Muscle of leg (tissue), 3 donors: ENCODE measurements at regions not wholly inside any gene's neighbourhood (a gene's known extent, or its start where the extent isn't known, plus 50 kb on each side); places are given as distances from the start of the nearest gene placed in this dataset.
"Not testable (repeated sequence)": the region's sequence is repeated elsewhere in the genome, so short reads cannot be mapped to it uniquely, and the experiment has no call there.

ENCODE experiments used
- DNase-seq: peaks from one replicate; pipeline ENCODE4 v3.0.0; 2013
- H3K27ac ChIP-seq: one replicate; pipeline ENCODE4 v1.5.1; 2013; ENCODE audit warnings: mild to moderate bottlenecking, low read length, control low read depth
- H3K27me3 ChIP-seq: one replicate; pipeline ENCODE4 v1.6.1; 2013; ENCODE audit warnings: low read length; ENCODE audit not compliant: control insufficient read depth, insufficient read depth
- H3K36me3 ChIP-seq: one replicate; pipeline ENCODE4 v1.6.1; 2013; ENCODE audit warnings: low read length; ENCODE audit not compliant: control insufficient read depth, insufficient read depth
- H3K4me1 ChIP-seq: one replicate; pipeline ENCODE4 v1.6.1; 2013; ENCODE audit warnings: low read length; ENCODE audit not compliant: control insufficient read depth, insufficient read depth
- H3K4me3 ChIP-seq: one replicate; pipeline ENCODE4 v1.5.1; 2013; ENCODE audit warnings: low read length, control low read depth
- H3K9me3 ChIP-seq: replicated peaks from 2 replicates; pipeline ENCODE4 v1.6.1; 2013; ENCODE audit warnings: low read depth, low read length; ENCODE audit not compliant: control insufficient read depth
- WGBS: methylation state at CpG from one replicate; pipeline ENCODE4 v1.1.5; 2013; ENCODE audit warnings: missing lambda C conversion rate; ENCODE audit not compliant: insufficient coverage; 5-methylcytosine and 5-hydroxymethylcytosine counted together

DNA sequence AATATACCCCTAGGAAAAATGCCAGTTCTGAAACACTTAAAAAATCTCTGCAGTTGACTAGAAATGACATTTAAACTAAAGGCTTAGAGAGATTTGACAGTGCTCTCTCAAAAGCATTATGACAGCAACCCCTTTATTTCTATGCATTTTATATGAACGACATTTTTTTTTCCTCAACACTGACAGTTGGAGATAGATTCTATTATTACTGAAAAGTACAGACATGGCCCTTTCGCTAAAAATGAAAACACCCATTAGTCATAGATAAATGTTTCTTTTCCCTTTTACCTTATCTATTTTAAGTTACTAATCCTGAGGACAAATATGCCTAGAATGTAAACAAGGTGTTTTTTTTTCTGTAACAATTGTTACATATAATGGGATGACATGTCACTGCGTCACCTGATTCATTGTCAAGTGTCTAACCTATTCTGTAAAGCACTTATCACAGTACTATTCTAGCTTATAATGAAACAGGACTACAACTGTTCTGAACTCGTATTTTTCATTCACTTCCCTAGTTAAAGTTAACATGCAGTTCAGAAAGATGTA lies 1169.6 kb upstream of the CRIM1 start:
- no peak for DNase-seq

DNA sequence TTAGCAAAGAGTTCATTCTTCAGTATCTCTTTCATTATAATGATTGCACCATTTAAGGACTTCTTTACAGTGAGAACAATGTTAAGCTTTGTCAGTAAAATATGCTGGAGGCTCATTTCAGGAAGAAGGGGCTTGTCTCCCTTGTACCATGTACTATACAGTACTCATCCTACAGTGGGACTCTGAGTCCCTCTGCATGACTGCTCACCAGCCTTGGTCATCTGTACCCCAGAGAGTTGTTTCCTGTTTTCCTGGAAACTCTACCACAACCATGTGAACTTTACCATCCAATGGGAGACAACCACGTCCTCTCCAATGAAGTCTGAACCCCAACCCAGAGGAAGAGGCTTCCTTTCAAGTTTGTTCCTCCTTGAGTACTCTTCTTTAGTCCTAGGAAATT lies 1171.1 kb upstream of the CRIM1 start:
- Histone ChIP-seq H3K36me3 (no peaks in the 10 kb centered on the region), H3K27me3 (no peaks in the 10 kb centered on the region), H3K9me3 (no peaks in the 10 kb centered on the region), H3K4me3 (no peak overlapping the region), H3K4me1 (no peaks in the 10 kb centered on the region), H3K27ac (no peak overlapping the region)
- no peak for DNase-seq
- WGBS: no CpG with 5 or more reads among the region's 1 CpG

More for the DNA sequence above, 1169.6 kb upstream of the CRIM1 start:
- Histone ChIP-seq H3K27me3 (no peaks in the 10 kb centered on the region), H3K9me3 (no peaks in the 10 kb centered on the region), H3K36me3 (no peaks in the 10 kb centered on the region), H3K27ac (no peak overlapping the region), H3K4me3 (no peak overlapping the region), H3K4me1 (no peaks in the 10 kb centered on the region)
- WGBS: no CpG with 5 or more reads among the region's 4 CpGs

DNA sequence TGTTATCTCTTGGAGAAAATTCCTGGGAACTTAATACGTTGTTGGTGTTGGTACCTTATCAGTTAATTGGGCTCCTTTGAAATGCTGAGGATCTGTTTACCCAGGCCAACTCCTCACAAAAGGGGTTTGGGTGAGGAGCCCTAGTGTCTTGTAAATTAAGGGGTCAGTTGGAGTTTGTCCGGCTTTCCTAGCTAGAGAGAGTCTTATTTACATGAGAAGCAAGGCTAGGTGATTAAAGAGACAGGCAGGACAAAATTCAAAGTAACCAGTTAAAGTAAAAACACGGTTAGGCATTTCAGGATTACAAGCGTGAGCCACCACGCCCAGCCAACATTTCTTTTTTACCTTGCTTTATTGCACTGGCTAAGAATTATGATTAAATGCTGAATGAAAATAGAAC lies 1178.9 kb upstream of the CRIM1 start:
- not testable (repeated sequence) for H3K27ac ChIP-seq, H3K4me1 ChIP-seq, H3K9me3 ChIP-seq, H3K4me3 ChIP-seq, H3K36me3 ChIP-seq, DNase-seq, H3K27me3 ChIP-seq
- 0% methylated on average over 2 of the region's 5 CpGs for WGBS

DNA sequence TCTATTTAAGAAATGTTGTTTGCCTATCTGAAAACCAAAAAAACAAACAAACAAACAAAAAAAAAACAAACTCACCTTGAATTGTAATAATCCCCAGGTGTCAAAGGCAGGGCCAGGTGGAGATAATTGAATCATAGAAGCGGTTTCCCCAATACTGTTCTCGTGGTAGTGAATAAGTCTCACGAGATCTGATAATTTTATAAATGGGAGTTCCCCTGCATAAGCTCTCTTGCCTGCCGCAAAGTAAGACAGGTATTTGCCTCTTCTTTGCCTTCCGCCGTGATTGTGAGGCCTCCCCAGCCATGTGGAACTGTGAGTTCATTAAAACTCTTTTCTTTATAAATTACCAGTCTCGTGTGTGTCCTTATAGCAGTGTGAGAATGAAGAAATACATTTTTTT lies 1180.7 kb upstream of the CRIM1 start:
- WGBS: 83% methylated on average over 4 of the region's 7 CpGs
- H3K27me3 ChIP-seq: no peaks in the 10 kb centered on the region
- no peaks in the 10 kb centered on the region for H3K9me3 ChIP-seq
- H3K4me3 ChIP-seq: no peak overlapping the region
- no peaks in the 10 kb centered on the region for H3K36me3 ChIP-seq
- no peak overlapping the region for H3K27ac ChIP-seq
- H3K4me1 ChIP-seq: no peaks in the 10 kb centered on the region
- DNase-seq: no peak

DNA sequence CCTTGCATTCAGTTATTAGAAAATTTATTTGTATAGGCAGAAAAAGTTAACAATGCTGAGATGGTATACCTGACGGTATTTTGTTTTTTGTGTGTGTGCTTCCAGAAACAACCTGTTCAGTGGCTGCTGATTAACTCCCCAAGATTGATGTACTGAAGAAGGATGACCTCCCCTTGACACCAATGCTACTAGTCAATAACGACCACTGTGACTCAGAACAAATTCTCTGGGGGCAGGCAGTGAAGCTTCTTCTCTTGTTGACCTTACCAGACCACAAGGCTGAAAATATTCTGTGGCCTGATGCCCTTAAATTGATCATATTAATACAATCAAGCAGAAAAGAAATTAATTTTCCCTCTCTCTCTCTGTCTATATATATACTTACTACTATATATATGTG lies 1182.9 kb upstream of the CRIM1 start:
- no CpG with 5 or more reads among the region's 2 CpGs for WGBS
- H3K36me3 ChIP-seq: no peaks in the 10 kb centered on the region
- no peak overlapping the region for H3K27ac ChIP-seq
- no peak overlapping the region for H3K4me3 ChIP-seq
- H3K9me3 ChIP-seq: no peaks in the 10 kb centered on the region
- no peaks in the 10 kb centered on the region for H3K27me3 ChIP-seq
- H3K4me1 ChIP-seq: no peaks in the 10 kb centered on the region
- no peak for DNase-seq

DNA sequence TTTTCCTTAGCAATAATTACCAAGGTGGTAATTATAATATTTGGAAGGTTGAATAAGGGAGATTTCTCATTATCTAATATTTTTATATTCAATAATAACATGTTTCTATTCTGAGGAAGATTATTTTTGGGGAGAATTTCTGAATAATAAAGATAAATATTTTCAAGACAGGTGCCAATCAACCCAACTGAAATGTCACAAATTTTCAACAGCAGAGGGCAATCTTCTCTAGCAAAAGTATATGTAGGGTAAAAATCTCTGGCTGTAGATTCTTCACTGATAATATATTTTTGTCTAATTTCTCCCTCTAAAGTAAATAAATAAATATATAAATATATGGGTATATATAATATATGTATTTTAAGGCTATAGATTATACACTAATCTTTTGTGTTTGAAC lies 1187.2 kb upstream of the CRIM1 start:
- H3K27me3 ChIP-seq: no peaks in the 10 kb centered on the region
- no peaks in the 10 kb centered on the region for H3K4me1 ChIP-seq
- H3K36me3 ChIP-seq: no peaks in the 10 kb centered on the region
- no peak for DNase-seq
- no peak overlapping the region for H3K4me3 ChIP-seq
- H3K27ac ChIP-seq: no peak overlapping the region
- H3K9me3 ChIP-seq: no peaks in the 10 kb centered on the region

DNA sequence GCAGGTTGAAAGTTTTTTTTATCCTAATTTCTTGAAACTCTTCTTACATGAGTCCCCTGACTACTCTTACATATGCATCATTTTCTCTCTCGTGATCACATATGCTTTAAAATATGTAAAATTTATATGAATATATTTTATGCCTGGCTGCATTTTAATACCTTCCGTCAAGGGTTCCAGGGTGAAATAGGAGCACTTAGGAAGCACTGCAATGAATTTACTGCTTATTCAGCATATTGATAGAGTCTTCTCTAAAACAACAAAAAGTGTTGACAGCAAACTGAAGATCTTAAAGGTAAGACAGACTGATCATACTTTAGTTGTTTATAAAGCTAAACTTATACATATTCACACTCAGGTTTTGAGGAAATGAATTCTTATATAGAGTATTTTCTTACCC lies 1191.6 kb upstream of the CRIM1 start:
- no peak overlapping the region for H3K4me3 ChIP-seq
- H3K9me3 ChIP-seq: no peaks in the 10 kb centered on the region
- no peak overlapping the region for H3K27ac ChIP-seq

DNA sequence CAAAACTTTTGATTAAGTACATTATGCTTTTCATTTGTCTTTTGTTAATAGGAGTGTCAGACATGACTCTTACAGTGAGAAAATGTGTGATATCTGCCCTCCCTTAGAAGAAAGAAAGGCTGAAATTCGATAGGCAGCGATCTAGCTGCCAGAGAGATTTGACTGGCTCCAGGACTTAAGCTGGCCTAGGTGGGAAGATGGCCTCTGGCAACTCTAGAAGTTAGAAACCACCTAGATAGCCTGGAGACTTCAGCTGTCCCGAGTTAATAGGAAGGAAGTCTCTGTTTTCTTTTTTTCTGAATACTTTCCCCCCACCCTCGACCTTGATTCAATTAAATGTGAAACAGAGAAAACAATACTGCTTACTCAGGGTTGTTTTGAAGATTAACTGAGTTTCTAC lies 1194.7 kb upstream of the CRIM1 start:
- Histone ChIP-seq H3K27me3 (no peaks in the 10 kb centered on the region), H3K9me3 (no peaks in the 10 kb centered on the region), H3K27ac (no peak overlapping the region), H3K4me1 (no peaks in the 10 kb centered on the region), H3K36me3 (no peaks in the 10 kb centered on the region), H3K4me3 (no peak overlapping the region)
- WGBS: no CpG with 5 or more reads among the region's 4 CpGs
- DNase-seq: no peak

More for the DNA sequence above, 1191.6 kb upstream of the CRIM1 start:
- DNase-seq: no peak
- Histone ChIP-seq H3K27me3 (no peaks in the 10 kb centered on the region), H3K4me1 (no peaks in the 10 kb centered on the region), H3K36me3 (no peaks in the 10 kb centered on the region)
- no CpG with 5 or more reads among the region's 2 CpGs for WGBS

DNA sequence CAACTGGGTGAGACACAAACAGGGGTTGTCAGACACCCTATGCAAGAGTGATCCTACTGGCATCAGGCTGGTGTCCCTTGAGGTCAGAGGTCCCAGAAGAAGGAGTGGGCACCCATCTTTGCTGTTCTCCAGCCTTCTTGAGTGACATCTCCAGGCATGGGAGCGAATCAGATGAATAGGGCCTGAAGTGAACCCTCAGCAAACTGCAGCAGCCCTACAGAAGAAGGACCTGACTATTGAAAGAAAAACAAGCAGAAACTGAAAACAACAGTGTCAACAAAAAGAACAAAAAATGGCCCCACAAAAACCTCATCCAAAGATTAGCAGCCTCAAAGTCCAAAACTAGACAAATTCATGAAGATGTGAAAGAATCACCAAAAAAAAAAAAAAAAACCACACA lies 1229.7 kb upstream of the CRIM1 start:
- DNase-seq: no peak
- WGBS: 67% methylated on average over 1 of the region's 1 CpG
- peaks cover 17% of the 10 kb centered on the region for H3K9me3 ChIP-seq

DNA sequence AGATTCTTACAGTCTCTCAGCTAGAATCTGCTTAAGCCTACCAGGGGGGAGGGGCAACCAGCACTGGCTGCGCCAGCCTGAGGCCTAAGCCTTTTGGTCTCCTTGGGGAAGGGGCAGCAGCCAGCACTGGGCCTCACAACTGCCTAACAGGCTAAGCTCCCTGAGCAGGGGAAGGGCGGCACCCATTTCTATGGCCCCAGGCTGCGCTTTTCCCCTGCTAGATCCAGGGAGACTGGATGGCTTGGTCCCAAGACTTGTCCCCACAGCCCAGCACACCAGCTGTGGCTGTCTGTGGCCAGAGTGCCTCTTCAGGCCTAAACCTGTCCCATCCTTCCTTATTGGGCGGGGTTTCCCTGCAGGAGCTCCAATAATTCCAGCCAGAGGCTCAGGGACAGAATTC lies 1230.3 kb upstream of the CRIM1 start:
- no peak overlapping the region for H3K27ac ChIP-seq
- H3K27me3 ChIP-seq: no peaks in the 10 kb centered on the region
- H3K9me3 ChIP-seq: peaks cover 17% of the 10 kb centered on the region
- WGBS: 94% methylated on average over 3 of the region's 4 CpGs
- H3K36me3 ChIP-seq: no peaks in the 10 kb centered on the region
- DNase-seq: no peak
- no peak overlapping the region for H3K4me3 ChIP-seq
- H3K4me1 ChIP-seq: no peaks in the 10 kb centered on the region

More for the DNA sequence above, 1229.7 kb upstream of the CRIM1 start:
- no peak overlapping the region for H3K4me3 ChIP-seq
- H3K36me3 ChIP-seq: no peaks in the 10 kb centered on the region
- no peaks in the 10 kb centered on the region for H3K4me1 ChIP-seq
- H3K27me3 ChIP-seq: no peaks in the 10 kb centered on the region
- H3K27ac ChIP-seq: no peak overlapping the region

DNA sequence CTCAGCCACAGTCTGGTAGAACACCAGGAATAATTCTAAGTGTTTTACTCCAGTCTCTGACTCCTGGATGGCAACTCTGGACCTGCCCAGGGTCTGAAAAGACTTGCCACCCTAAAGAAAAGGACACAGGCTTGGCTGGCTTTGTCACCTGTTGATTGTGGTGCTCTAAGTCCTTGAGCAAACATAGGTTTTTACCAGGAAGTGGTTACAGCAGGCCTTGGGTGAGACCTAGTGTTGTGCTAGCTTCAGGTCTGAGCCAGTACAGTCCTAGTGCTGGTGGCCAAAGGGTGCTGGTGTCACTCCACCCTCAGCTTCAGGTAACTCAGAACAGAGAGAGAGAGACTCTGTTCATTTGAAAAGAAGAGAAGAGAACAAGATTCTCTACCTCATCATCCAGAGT lies 1239.4 kb upstream of the CRIM1 start:
- Histone ChIP-seq H3K4me3 (no peak overlapping the region), H3K27me3 (no peaks in the 10 kb centered on the region), H3K36me3 (no peaks in the 10 kb centered on the region), H3K27ac (no peak overlapping the region), H3K4me1 (no peaks in the 10 kb centered on the region), H3K9me3 (peaks cover 20% of the 10 kb centered on the region)
- no peak for DNase-seq
